OCI-LY3 (cell line): ENCODE measurements at regions not wholly inside any gene's neighbourhood (a gene's known extent, or its start where the extent isn't known, plus 50 kb on each side); places are given as distances from the start of the nearest gene placed in this dataset.
"Not testable (repeated sequence)": the region's sequence is repeated elsewhere in the genome, so short reads cannot be mapped to it uniquely, and the experiment has no call there.

Experiments
- EZH2phosphoT487 ChIP-seq: fragments of 200-600 bp; shearing (Covaris generic); IDR thresholded peaks from 2 replicates; pipeline ENCODE4 v1.6.1; 2018; ENCODE audit warnings: antibody characterized with exemption, mixed run types, low read depth
- TF ChIP-seq, protein P1 (sequence below): fragments of 200-600, 300-600 bp; sonication (generic); IDR thresholded peaks from 2 replicates; pipeline ENCODE4 v1.5.1; 2014; ENCODE audit warnings: antibody characterized with exemption, low read length, low read depth

- TF ChIP-seq, protein P1, sequence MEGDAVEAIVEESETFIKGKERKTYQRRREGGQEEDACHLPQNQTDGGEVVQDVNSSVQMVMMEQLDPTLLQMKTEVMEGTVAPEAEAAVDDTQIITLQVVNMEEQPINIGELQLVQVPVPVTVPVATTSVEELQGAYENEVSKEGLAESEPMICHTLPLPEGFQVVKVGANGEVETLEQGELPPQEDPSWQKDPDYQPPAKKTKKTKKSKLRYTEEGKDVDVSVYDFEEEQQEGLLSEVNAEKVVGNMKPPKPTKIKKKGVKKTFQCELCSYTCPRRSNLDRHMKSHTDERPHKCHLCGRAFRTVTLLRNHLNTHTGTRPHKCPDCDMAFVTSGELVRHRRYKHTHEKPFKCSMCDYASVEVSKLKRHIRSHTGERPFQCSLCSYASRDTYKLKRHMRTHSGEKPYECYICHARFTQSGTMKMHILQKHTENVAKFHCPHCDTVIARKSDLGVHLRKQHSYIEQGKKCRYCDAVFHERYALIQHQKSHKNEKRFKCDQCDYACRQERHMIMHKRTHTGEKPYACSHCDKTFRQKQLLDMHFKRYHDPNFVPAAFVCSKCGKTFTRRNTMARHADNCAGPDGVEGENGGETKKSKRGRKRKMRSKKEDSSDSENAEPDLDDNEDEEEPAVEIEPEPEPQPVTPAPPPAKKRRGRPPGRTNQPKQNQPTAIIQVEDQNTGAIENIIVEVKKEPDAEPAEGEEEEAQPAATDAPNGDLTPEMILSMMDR, result not testable (repeated sequence)
- not testable (repeated sequence) for TF ChIP-seq EZH2phosphoT487
Observed at GRCh38 chr2:87354102-87354501, 332.5 kb upstream of the PLGLB1 start.
